ENCODE measurements at regions not wholly inside any gene's neighbourhood (a gene's known extent, or its start where the extent isn't known, plus 50 kb on each side); places are given as distances from the start of the nearest gene placed in this dataset.
"Not testable (repeated sequence)": the region's sequence is repeated elsewhere in the genome, so short reads cannot be mapped to it uniquely, and the experiment has no call there.

DNA sequence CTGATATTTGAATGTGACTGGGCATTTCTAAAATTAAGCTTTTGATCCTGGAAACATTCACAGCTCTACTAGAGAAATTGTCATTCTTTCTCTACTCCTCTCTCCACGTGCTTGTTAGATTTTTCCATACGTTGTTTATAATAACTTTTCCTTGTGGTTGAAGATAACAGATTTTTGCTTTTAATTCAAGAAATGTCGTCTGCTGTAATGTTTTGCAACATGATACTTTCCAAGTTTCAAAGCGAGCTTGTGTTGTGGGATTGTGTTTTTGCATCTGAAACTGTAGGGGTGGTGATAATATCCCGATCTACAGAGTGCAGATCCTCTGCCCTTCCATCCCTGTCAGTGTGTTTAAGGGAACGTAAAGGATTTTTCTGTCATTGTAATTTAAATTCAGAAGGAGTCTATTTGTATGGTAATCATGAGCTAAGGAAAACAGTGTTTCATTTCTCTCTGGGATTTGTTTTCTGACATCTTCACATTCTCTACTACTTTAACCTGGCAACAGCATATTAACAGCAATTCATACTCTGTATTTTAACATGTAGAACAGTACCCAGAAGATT lies 321.4 kb downstream of the FAT3 start:
- no peak for DNase-seq (ENCODE audit: low read depth)

DNA sequence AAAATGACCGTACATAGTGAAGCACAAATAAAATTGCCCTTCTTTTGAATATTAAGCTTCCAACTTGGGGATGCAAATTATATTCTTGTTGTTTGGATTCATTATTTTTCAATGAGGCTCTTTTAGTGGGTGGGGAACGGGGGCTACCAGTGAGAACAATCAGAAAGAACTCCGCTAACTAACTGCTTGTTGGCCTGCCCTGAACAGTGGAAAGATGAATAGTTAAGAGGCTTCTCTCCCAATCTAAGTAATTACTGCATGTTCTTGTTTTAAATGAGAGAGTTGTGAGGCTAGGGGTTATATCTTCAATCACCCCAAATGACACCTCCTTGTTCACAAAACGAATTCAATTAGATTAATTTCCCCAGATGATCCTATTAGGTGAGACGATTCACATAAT lies 322.0 kb downstream of the FAT3 start:
- DNase-seq (ENCODE audit: low read depth), result no peak

DNA sequence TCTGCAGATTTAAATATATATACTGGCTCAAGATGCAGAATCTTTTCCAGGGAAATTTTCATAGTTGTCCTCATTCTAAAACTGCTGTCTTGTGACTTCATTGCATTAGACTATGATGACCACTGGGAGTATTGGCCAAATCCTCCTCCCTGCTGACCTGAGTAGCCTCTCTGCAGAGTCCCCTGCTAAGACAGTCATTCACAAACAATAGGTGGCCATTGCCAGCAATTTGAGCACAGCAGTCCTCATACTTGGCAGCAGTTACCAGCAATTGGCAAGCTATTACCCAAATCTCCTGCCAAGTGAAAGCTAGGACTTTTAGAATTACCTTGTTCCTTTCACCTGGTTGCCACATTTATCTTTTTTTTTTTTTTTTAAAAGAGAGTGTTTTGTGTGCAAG lies 325.8 kb downstream of the FAT3 start:
- no peak for DNase-seq (ENCODE audit: low read depth)

DNA sequence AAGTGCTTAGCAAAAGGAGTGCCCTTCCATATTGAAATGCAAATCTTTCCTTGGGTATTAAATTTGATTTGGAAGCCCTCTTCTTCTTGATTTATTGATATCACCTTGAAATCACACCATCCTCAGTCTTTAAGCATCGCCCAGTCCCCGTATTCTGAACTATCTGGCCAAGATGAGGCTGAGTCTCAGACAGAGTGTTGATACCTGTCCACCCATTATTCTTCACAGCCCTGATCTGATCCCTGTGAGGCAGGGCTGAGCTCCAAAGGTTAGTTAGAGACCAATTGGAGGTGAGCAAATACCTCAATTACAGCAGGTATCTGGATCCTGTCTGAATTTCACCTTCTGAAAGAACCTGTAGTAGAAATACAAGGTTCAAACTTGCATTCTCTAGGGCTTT lies 326.3 kb downstream of the FAT3 start:
- no peak for DNase-seq (ENCODE audit: low read depth)

DNA sequence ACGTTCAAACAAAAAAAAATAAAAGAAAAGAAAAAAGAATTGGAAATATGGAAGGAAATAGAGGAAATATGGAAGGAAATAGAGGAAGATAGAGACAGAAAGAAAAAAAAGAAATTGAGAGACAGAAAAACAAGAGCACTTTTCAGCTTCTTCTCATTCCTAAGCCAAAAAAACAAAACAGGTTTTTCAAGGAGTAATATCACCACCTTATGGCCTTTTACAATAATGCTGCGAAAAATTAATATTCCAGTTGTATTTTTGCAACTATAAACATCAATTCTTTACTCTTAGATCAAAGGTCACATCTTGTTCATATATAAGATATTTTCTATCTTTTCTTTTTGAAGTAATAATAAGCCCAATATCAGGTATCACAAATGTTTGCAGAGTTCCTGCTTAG lies 328.3 kb downstream of the FAT3 start:
- no peak for DNase-seq (ENCODE audit: low read depth)

DNA sequence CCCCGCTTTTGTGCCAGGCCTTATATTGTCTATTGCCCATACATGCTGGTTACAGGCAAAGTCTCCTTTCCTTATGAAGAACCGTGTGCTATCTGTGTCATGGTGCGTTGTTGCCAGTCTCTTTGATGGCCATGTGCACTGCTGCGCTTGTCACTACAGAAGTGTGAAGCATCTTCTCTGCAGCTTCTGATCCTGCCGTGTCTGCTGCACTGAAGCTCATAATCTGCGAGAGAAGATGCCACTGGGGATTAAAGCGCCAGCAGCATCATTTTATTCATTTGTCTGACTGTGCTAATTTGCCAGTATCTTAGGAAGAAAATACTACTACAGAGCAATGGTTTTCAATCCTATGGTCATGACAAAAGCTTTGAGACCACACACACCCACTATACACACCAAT lies 330.1 kb downstream of the FAT3 start:
- DNase-seq (ENCODE audit: low read depth), result no peak

DNA sequence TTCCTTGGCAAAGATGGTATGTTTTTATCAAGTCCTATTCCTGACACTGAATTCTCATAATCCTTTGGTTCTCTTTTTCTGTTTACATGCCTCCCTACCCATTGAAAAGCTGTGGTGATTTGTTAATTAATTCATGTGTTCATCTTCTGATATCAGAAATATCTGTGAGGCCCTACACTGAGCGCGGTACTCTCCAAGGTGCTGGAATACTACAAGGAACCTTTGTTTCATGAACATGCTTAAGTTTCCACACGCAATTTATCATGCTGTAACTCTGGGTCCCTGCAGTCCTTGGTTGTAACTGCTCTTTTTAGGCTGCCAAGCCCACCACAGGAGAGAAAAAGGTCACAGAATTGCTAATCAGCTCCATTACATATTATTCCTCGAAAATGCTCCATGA lies 331.8 kb downstream of the FAT3 start:
- no peak for DNase-seq (ENCODE audit: low read depth)

DNA sequence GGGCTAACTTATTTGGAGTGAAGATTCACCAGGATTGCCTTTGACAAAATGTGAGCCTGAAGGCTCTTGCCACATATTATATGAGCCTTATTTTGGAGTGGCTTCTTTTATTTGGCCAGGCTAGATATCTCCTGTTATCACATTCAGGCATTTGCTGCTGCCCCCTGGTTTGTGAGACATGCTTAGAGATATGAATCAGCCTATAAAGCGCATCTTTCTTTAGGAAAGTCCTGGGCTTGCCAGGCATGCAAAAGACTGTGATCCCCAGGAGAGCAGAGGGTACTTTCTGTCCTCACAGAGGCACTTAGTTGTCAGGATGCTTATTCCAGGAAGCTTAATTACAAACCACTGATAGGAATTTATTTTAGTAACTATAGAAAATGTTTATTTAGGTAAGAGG lies 333.3 kb downstream of the FAT3 start:
- DNase-seq (ENCODE audit: low read depth), result no peak

DNA sequence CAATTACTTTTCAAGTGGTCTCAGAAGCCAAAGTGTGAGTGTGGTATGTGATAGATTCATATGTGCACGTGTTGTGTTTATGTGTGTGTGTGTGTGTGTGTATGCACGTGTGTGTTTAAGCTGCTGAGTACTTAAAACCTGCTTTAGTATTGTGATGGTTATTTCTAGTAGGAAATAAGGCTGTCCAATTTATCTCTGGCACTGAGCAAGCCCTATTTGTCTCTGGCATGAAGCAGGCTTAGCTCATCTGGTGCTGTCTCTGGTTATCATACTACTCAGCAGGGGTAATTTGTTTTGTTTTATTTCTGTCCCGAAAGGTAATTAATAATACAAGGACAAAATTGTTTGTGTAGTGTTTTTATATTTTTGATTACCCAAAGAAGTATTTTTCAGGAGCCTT lies 333.7 kb downstream of the FAT3 start:
- DNase-seq (ENCODE audit: low read depth), result no peak

DNA sequence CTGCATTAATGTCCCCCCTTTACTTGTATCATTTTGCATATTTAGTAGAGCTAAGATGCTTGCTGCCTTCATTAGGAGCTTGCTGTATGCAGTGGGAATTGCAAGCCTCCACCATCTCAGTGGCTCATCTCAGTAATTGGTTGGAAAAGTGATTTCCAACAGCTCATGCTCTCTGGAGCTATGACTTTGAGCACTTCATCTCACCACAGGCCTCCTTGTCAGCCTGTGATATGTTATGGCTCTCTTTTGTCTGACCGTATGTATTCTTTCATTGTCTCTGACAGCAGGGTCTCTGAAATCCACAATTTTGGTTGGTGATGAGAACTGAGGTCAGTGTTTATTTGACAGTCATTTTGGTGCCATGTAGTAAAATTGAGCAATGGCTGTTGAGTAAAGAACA lies 345.1 kb downstream of the FAT3 start:
- DNase-seq (ENCODE audit: low read depth), result no peak

DNA sequence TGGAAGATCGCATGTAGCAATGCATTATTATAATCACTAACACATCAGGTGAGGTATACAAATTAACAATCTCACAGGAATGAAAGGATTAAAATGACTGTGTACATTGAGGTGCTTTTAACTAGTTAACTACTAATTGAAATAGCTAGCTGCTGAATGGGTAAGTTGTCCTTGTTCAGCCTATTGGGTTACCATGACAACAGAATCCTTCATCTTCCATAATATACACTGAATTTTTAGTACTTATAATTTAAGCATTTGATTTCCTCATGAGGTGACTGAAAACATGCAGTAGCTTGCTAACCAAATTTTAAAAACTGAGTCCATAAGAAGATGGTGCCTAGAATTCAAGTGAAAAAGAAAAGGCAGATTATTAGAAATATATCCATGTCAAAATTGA lies 347.9 kb downstream of the FAT3 start:
- DNase-seq (ENCODE audit: low read depth), result no peak

DNA sequence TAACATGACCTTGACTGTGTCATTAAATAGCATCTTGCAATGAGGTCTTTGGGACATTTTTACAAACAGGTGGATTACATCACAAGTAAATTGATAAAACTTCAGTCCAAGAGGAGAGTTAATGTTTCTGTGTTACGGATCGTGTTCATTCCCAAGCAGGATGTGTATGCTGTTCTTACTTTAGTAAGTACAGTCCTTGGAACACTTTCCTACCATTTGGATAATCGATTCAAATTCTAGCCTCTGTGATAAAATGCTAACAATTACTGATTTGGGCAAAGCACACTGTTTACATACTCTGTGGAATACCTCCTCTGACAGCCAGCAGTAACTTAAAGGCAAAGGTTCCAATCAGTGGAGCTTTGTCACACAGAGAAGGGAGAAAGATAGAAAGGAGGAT lies 351.7 kb downstream of the FAT3 start:
- no peak for DNase-seq (ENCODE audit: low read depth)

DNA sequence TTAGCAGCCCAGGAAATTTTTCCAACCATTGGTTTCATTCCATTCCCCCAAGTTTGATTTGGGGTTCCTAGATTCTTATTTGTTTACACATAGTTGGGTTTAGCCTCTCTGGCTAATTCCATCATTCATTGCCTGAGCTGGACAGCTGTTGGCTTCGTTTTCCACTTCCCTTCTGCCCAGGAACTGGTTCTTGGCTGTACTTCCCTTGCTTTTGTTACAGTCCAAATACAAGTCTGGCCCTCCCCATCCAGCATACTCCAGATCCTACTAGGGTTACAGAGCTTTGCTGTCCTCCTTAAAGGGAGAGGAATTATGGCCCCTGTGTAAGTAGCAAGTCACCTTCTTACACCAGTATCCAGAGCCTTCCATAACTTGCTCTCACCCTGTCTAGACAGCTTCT lies 356.3 kb downstream of the FAT3 start:
- no peak for DNase-seq (ENCODE audit: low read depth)

DNA sequence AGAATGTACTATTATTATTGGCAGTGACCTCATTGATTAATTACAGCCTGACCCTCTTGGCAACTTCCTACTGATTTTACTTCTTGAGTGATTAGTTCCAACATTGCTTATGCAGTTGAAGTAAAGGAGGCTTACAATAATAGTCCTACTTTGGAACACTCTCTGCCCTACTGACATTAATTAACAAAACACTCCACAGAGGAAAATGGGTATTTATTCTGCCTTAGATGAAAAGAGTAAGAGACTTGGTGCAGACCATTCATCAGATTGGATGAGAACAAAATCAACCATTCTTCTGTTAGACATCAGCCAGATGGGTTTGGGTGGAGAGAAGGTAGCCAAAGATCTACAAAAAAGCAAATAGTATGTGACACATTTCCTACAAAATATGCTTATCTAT lies 363.8 kb downstream of the FAT3 start:
- no peak for DNase-seq (ENCODE audit: low read depth)

DNA sequence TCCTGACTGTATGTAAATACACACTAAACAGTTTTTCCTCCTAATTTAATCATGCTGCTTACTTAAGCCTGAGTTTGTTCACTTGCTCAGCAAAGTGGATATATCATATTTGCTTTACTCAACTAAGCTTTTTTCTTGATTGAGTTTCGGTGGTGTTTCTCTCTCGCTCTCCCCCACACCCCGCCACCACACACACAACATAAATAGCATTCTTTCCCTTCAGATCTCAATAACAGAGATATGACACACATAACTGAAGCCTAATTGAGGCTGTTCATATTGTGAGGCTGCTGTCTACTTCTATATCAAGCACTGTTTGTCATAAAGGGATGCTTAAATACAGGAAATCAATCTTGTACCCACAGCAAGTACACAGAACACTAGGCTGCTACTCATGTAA lies 364.9 kb downstream of the FAT3 start:
- no peak for DNase-seq (ENCODE audit: low read depth)

DNA sequence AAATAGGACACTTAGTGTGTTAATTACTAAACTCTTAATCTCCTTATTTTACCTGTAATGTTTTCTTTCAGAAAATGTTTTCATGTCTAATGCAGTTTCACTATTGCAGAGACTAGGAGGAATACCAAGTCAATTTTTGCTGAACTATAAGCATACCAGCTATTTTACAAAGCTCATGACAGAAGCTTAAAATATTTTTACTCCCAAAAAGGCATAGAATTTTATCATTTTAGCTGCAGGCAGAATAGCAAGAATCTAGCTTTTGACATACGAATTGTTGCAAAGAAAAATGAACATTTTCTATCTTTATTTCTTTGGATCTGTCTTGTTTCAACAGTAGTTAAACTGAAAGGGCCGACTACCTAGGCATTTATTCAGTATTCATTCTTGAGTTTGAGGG lies 366.9 kb downstream of the FAT3 start:
- no peak for DNase-seq (ENCODE audit: low read depth)

DNA sequence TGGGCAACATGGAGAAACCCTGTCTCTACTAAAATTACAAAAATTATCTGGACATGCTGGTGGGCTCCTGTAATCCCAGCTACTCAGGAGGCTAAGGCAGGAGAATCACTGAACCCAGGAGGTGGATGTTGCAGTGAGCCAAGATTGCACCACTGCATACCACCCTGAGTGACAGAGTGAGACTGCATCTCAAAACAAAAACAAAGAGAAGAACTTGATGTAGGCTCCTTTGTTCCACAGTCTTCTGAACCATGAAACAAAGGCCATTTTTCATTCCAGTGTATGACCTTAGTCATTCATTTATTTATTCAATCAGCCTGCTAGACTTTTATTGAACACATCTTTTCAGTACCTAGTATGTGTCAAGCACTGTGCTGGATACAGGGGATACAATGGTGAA lies 369.6 kb downstream of the FAT3 start:
- DNase-seq (ENCODE audit: low read depth), result no peak

DNA sequence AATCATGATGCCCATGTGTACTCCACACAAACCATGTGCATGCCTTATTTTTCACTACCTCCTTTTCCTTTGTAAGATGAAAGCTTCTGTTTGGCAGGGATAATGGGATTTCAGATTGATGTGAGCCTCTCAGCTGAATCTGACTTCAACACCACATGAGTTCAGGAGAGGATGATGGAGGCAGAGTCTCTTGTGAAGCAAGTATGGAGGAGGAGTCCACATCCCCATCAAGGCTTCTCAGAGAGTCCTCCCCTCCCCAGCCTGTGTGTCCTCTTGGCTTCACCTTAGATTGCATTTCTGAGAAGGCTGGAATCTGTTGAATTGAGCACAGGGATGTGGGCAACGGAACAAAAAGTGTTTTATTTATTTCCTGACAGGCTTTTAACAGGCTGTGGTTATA lies 370.4 kb downstream of the FAT3 start:
- no peak for DNase-seq (ENCODE audit: low read depth)

DNA sequence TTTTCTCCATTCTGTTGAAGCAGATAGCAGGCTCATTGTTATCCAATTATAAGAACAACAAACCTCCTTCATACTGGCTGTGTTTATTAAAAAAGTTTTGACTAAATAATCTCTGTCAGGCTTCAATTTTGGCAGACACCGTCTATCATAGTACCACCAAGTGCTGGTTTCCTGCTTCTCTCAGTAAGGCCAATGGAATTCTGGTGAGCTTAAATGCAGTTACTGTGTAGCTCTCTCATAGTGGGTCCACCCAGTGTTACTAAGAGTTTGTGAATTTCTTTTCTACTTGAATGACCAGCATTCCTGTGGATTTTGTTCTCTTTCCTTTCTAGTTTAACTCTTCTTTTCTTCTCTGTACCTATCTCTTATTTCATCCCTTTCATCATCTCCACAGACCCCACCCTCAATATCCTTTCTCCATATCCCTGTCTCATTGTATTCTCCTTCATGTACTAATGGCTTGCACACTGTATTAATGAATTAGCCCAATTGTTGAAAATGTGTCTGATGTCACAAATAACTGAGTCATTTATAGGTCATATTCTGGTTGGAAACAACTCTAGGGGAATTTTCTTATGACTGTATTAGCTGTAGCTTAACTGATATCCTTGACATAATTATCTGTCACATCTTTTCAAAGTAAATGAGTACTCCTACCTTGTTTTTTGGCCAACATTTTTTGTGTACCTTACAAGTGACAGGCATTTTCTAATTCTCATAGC lies 372.1 kb downstream of the FAT3 start:
- no peak for DNase-seq (ENCODE audit: low read depth)

DNA sequence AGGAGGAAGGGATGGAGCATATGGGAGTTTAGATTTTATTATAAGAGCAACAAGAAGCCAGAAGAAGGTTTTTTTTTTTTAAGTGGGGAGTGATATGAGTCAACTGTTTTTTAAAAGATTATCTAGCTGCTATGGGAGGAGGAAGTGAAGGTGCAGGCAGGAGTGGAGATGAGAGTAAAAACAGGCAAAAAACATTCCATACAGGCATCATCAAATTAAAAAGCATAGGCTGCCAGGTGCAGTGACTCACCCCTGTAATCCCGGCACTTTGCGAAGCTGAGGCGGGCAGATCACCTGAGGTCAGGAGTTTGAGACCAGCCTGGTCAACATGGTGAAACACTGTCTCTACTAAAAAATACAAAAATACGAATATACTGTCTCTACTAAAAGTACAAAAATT lies 368.4 kb upstream of the MTNR1B start:
- DNase-seq (ENCODE audit: low read depth), result no peak

DNA sequence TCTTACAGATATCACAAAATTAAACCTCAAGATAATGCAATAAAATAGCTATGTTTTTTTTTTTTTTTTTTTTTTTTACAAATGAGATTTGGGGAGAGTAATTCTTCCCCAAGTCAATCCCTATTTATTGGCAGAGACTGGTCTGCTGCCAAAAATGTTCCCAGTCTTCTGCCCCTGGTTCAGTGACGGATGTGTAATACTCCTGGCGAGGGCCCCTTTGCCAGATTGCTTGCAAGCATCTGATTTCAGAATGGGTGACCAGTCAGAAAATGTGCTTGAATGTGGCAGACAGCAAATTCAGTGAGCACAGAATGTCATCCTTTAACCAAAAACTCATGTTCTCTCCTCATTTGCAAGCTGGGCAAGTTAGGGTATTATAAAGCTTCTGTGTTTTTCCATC lies 363.8 kb upstream of the MTNR1B start:
- no peak for DNase-seq (ENCODE audit: low read depth)

DNA sequence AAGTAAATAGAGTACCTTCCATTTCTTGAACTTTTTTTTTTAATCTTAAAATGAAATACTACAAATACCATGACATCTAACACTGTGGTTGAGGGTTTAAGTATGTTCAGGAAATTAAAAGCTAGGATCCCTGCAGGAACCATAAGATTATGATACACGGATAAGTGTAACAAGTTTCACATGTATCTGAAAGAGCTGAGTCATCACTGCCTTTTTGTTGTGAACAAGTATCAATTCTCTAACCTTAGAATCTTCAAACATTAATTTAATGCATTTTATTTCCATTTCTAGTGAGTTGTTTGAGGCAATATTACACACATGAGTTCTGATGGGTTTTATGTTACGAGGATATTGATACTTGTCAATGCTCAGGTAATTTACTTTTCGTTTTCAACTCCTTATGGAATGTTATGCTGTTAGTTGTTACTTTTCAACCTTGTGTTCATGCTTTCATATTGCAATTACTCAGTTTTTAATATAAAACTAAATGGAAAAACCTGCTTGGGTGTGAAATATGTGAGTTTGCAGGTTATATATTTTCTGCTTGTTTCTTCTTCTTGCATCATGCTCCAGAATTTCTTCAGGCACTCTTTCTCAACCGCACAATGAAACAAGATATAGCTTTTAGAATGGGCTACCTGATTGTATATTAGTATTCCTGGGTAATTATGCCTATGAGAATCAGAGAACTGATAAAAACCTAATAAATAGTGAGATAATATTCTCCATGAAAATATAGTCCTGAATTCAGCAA lies 361.3 kb upstream of the MTNR1B start:
- no peak for DNase-seq (ENCODE audit: low read depth)

DNA sequence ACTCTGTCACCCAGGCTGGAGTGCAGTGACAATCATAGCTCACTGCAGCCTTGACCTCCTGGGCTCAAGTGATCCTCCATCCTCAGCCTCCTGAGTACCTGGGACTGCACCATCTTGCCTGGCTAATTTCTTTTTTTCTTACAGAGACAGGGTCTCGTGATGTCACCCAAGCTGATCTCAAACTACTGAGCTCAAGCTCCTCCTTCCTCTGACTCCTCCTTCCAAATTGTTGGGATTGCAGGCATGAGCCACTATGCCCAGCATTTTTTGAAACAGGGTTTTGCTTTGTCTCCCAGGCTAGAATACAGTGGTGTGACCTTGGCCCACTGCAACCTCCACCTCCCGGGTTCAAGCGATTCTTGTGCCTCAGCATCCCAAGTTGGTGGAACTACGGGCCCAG lies 358.3 kb upstream of the MTNR1B start:
- no peak for DNase-seq (ENCODE audit: low read depth)

DNA sequence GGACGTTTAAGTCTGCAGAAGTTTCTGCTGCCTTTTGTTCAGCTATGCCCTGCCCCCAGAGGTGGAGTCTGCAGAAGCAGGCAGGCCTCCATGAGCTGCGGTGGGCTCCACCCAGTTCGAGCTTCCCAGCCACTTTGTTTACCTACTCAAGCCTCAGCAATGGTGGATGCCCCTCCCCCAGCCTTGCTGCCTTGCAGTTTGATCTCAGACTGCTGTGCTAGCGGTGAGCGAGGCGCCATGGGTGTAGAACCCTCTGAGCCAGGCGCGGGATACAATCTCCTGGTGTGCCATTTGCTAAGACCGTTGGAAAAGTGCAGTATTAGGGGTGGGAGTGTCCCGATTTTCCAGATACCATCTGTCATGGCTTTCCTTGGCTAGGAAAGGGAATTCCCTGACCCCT lies 351.4 kb upstream of the MTNR1B start:
- DNase-seq (ENCODE audit: low read depth), result not testable (repeated sequence)
